Mammary epithelial cell (primary cell): ENCODE measurements at regions not wholly inside any gene's neighbourhood (a gene's known extent, or its start where the extent isn't known, plus 50 kb on each side); places are given as distances from the start of the nearest gene placed in this dataset.

Experiments used
- CTCF ChIP-seq, 2 donors: IDR thresholded peaks in 1 of 2; conservative IDR thresholded peaks in 1 of 2; 2 replicates each; pipeline ENCODE4 v1.5.1; 2011 to 2012; ENCODE audit warnings: inconsistent platforms in 2 of 2, low read length in 2 of 2, mild to moderate bottlenecking in 2 of 2, control low read depth in 1 of 2, low read depth in 1 of 2; ENCODE audit not compliant: insufficient read depth in 1 of 2; ENCODE audit errors: extremely low read depth in 1 of 2
- EZH2 ChIP-seq: IDR thresholded peaks from 2 replicates; pipeline ENCODE4 v1.6.1; 2012; ENCODE audit warnings: low read length, inconsistent platforms, borderline replicate concordance

- TF ChIP-seq CTCF (conservative IDR thresholded peaks at IDR 0.05 in 1 of 2, IDR thresholded peaks at IDR 0.05 in 1 of 2; ENCODE audit: extremely low read depth in 1 of 2, insufficient read depth in 1 of 2, low read depth in 1 of 2, low read length in 2 of 2) (no peak), EZH2 (no peak)
Observed at GRCh38 chr5:41670854-41671479, 160.6 kb upstream of the PLCXD3 start.
